ENCODE measurements at regions not wholly inside any gene's neighbourhood (a gene's known extent, or its start where the extent isn't known, plus 50 kb on each side); places are given as distances from the start of the nearest gene placed in this dataset.

DNA sequence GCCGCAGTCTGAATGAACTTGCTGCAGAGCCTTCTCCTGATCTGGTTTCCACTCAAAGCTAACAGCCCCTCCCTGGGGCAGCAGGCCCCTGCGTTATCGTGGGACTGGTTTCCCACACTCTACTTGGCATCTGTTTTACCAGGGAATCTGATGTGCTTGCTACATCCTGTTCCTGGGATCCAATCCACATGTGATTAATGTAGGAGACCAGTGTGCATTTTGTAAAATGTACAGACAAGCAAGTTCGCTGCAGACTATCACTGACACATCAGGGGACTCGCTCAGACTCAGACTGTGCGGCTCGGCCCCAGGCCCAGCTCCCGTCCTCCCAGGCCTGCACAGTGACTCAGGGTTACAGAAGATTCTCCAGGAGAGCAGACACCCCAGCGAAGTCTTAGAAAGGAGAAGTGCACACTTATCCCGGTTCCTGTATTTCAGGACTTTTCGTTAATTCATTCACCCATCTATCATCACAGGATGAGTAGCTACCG, 340.1 kb downstream of the MATN1 start:
- TF ChIP-seq RARB (CRISPR knock-in tag; IDR thresholded peaks at IDR 0.05) (no peak), ARNTL (CRISPR knock-in tag; IDR thresholded peaks at IDR 0.05; ENCODE audit: borderline replicate concordance, low read depth) (no peak), GLIS3 (CRISPR knock-in tag; IDR thresholded peaks at IDR 0.05) (no peak), CREB5 (CRISPR knock-in tag; IDR thresholded peaks at IDR 0.05; ENCODE audit: low read depth) (no peak)
- TF ChIP-seq, protein P1, sequence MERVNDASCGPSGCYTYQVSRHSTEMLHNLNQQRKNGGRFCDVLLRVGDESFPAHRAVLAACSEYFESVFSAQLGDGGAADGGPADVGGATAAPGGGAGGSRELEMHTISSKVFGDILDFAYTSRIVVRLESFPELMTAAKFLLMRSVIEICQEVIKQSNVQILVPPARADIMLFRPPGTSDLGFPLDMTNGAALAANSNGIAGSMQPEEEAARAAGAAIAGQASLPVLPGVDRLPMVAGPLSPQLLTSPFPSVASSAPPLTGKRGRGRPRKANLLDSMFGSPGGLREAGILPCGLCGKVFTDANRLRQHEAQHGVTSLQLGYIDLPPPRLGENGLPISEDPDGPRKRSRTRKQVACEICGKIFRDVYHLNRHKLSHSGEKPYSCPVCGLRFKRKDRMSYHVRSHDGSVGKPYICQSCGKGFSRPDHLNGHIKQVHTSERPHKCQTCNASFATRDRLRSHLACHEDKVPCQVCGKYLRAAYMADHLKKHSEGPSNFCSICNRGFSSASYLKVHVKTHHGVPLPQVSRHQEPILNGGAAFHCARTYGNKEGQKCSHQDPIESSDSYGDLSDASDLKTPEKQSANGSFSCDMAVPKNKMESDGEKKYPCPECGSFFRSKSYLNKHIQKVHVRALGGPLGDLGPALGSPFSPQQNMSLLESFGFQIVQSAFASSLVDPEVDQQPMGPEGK (CRISPR knock-in tag; IDR thresholded peaks at IDR 0.05; ENCODE audit: borderline replicate concordance) = no peak
